NCI-H1694 treated with DMSO at 0.1 percent for 48 hours (cell line): ENCODE measurements at regions not wholly inside any gene's neighbourhood (a gene's known extent, or its start where the extent isn't known, plus 50 kb on each side); places are given as distances from the start of the nearest gene placed in this dataset.

Experiments
- DNase-seq: peaks from one replicate; lab custom pipeline; 2025; lab: John Stamatoyannopoulos, UW

DNA sequence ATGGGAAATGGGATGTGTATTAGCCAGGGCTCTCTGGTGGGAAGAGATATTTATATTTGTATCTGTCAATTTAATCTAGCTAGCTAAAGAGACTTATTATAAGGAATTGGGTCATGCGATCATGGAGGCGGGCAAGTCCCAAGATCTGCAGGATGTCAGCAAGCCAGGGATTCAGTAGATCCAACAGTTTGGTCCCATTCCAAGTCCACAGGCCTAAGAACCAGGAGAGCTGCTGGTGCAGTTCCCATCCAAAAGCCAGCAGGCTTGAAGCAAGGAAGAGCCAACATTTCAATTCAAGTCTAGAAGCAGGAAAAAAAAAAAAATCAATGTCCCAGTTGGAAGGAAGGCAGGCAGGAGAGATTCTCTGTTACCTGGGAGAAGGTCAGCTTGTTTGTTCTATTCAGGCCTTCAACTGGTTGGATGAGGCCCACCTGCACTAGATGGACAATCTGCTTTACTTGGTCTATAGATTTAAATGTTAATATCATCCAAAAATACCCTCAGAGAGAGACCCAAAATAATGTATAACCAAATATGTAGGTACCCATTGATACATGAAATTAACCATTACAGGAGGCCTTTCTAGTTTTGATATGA lies 60.7 kb upstream of the BCAT1 start:
- DNase-seq, result no peak

- no peak for DNase-seq
Measured at GRCh38 chr12:25005376-25005775, 56.5 kb upstream of the BCAT1 start.

DNA sequence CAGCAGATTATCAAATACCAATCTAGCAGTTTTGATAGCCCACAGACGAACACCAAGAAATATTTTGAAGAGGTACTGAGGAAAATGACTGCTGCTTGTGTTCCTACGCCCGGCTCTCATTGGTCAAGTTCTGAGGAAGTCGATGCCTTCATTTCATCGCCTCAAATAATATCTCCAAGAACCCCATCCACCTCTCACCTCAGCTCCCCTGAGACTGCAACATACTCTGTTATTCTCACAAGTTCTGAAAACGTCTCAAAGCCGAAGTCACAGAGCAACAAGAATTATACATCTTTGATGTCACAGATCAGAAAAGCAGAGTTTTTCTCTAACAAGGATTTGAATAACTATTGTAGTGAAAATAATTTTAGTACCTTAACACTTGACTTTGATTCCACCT lies 55.5 kb upstream of the BCAT1 start:
- DNase-seq, result no peak

DNA sequence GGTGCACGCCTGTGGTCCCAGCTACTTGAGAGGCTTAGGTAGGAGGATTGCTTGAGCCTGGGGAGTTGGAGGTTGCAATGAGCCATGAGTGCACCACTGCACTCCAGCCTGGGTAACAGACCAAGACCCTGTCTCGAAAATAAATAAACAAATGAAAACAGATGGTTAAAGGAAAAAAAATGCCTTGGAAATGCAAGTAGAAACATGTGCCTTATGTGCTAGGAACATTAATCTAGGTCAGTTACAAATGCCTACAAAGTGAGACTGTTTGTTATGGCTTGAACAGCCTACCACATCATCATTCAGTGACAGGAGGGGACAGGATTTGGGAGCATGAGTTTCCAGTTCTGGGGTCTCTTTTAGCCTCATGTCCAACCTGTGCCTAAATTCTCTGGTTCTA lies 52.4 kb upstream of the BCAT1 start:
- peak; percentile 94 for DNase-seq
